ENCODE measurements at regions not wholly inside any gene's neighbourhood (a gene's known extent, or its start where the extent isn't known, plus 50 kb on each side); places are given as distances from the start of the nearest gene placed in this dataset.

- no peaks in the 10 kb centered on the region for H3K27me3 ChIP-seq
- no peaks in the 10 kb centered on the region for H3K36me3 ChIP-seq (replicated peaks in 1 of 2)
- no peak overlapping the region for H3K4me3 ChIP-seq
- H3K4me1 ChIP-seq (replicated peaks in 1 of 2): no peaks in the 10 kb centered on the region
- 55 to 66% (median 62%) methylated on average over 2 of the region's 2 CpGs for WGBS, 4 donors
- no peak for DNase-seq
- no peak overlapping the region for H3K27ac ChIP-seq
- H3K9me3 ChIP-seq (replicated peaks in 1 of 3): no peaks in the 10 kb centered on the region
- TF ChIP-seq, protein P1, sequence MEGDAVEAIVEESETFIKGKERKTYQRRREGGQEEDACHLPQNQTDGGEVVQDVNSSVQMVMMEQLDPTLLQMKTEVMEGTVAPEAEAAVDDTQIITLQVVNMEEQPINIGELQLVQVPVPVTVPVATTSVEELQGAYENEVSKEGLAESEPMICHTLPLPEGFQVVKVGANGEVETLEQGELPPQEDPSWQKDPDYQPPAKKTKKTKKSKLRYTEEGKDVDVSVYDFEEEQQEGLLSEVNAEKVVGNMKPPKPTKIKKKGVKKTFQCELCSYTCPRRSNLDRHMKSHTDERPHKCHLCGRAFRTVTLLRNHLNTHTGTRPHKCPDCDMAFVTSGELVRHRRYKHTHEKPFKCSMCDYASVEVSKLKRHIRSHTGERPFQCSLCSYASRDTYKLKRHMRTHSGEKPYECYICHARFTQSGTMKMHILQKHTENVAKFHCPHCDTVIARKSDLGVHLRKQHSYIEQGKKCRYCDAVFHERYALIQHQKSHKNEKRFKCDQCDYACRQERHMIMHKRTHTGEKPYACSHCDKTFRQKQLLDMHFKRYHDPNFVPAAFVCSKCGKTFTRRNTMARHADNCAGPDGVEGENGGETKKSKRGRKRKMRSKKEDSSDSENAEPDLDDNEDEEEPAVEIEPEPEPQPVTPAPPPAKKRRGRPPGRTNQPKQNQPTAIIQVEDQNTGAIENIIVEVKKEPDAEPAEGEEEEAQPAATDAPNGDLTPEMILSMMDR (IDR thresholded peaks at IDR 0.05): no peak
- TF ChIP-seq POLR2A (IDR thresholded peaks at IDR 0.05): no peak
- intact Hi-C loops (cut with DNase I): no loop called here
These were observed 246.6 kb upstream of the CRY1 start for GRCh38 chr12:107339932-107340331.

- Histone ChIP-seq H3K27me3 (no peaks in the 10 kb centered on the region), H3K4me1 (replicated peaks in 1 of 2) (no peaks in the 10 kb centered on the region), H3K36me3 (replicated peaks in 1 of 2) (no peaks in the 10 kb centered on the region), H3K9me3 (replicated peaks in 1 of 3) (no peaks in the 10 kb centered on the region), H3K4me3 (no peak overlapping the region), H3K27ac (no peak overlapping the region)
- no peak for DNase-seq
- intact Hi-C loops (cut with DNase I): no loop called here
- TF ChIP-seq, protein P1 (IDR thresholded peaks at IDR 0.05): no peak
- TF ChIP-seq POLR2A (IDR thresholded peaks at IDR 0.05): no peak
- 54 to 80% (median 59%) methylated on average over 4 to 5 of the region's 5 CpGs for WGBS, 4 donors
These were observed 247.5 kb upstream of the CRY1 start for GRCh38 chr12:107340898-107341297.

- no peak for TF ChIP-seq POLR2A (IDR thresholded peaks at IDR 0.05)
- TF ChIP-seq, protein P1 (IDR thresholded peaks at IDR 0.05): no peak
- intact Hi-C loops (cut with DNase I): no loop called here
These were observed 250.9 kb upstream of the CRY1 start for GRCh38 chr12:107344035-107344808.

GRCh38 chr12:107347261-107347660, 253.9 kb upstream of the CRY1 start:
- intact Hi-C loops (cut with DNase I): no loop called here
- Histone ChIP-seq H3K27ac (no peak overlapping the region), H3K4me3 (no peak overlapping the region), H3K9me3 (replicated peaks in 1 of 3) (no peaks in the 10 kb centered on the region), H3K27me3 (no peaks in the 10 kb centered on the region), H3K36me3 (replicated peaks in 1 of 2) (no peaks in the 10 kb centered on the region), H3K4me1 (replicated peaks in 1 of 2) (no peaks in the 10 kb centered on the region)
- DNase-seq: no peak
- WGBS, 4 donors: 85 to 95% (median 94%) methylated on average over 3 of the region's 3 CpGs
- TF ChIP-seq, protein P1 (IDR thresholded peaks at IDR 0.05): no peak

More at GRCh38 chr12:107344035-107344808, 250.9 kb upstream of the CRY1 start:
- no peak overlapping the region for H3K4me3 ChIP-seq
- no peak for DNase-seq
- no peaks in the 10 kb centered on the region for H3K9me3 ChIP-seq (replicated peaks in 1 of 3)
- no peaks in the 10 kb centered on the region for H3K36me3 ChIP-seq (replicated peaks in 1 of 2)
- no peaks in the 10 kb centered on the region for H3K4me1 ChIP-seq (replicated peaks in 1 of 2)
- no peak overlapping the region for H3K27ac ChIP-seq
- no peaks in the 10 kb centered on the region for H3K27me3 ChIP-seq
- WGBS, 4 donors: 70 to 77% (median 74%) methylated on average over 3 of the region's 3 CpGs
